ENCODE measurements at regions not wholly inside any gene's neighbourhood (a gene's known extent, or its start where the extent isn't known, plus 50 kb on each side); places are given as distances from the start of the nearest gene placed in this dataset.
A peak's percentile ranks its signal among the peaks of the same experiment; 100 is the strongest.

GRCh38 chr3:130569461-130570365, 52.7 kb downstream of the COL6A6 start:
- DNase-seq (ENCODE audit: low read depth): no peak

GRCh38 chr3:130572769-130573168, 55.8 kb downstream of the COL6A6 start:
- DNase-seq (ENCODE audit: low read depth): no peak

GRCh38 chr3:130576375-130577266, 59.6 kb downstream of the COL6A6 start:
- DNase-seq (ENCODE audit: low read depth): no peak

- DNase-seq (ENCODE audit: low read depth): no peak
Observed at GRCh38 chr3:130582457-130583153, 65.6 kb downstream of the COL6A6 start.

- peak; percentile 5 for DNase-seq (ENCODE audit: low read depth)
Observed at GRCh38 chr3:130594749-130595148, 77.8 kb downstream of the COL6A6 start.

GRCh38 chr3:130596484-130596883, 79.5 kb downstream of the COL6A6 start:
- DNase-seq (ENCODE audit: low read depth): no peak

- no peak for DNase-seq (ENCODE audit: low read depth)
Observed at GRCh38 chr3:130601442-130601971, 84.5 kb downstream of the COL6A6 start.

GRCh38 chr3:130604806-130605205, 87.8 kb downstream of the COL6A6 start:
- DNase-seq (ENCODE audit: low read depth): no peak

GRCh38 chr3:130606336-130606735, 89.4 kb downstream of the COL6A6 start:
- no peak for DNase-seq (ENCODE audit: low read depth)

- DNase-seq (ENCODE audit: low read depth): no peak
Observed at GRCh38 chr3:130607553-130608154, 90.7 kb downstream of the COL6A6 start.

- DNase-seq (ENCODE audit: low read depth): no peak
Observed at GRCh38 chr3:130609166-130609979, 92.4 kb downstream of the COL6A6 start.

- no peak for DNase-seq (ENCODE audit: low read depth)
Observed at GRCh38 chr3:130619196-130619595, 102.2 kb downstream of the COL6A6 start.

- DNase-seq (ENCODE audit: low read depth): no peak
Observed at GRCh38 chr3:130621824-130622223, 104.8 kb downstream of the COL6A6 start.

- peak; percentile 4 for DNase-seq (ENCODE audit: low read depth)
Observed at GRCh38 chr3:130626049-130626448, 109.1 kb downstream of the COL6A6 start.

GRCh38 chr3:130627143-130627855, 110.3 kb downstream of the COL6A6 start:
- no peak for DNase-seq (ENCODE audit: low read depth)

GRCh38 chr3:130627882-130628281, 110.9 kb downstream of the COL6A6 start:
- DNase-seq (ENCODE audit: low read depth): no peak

Data from renal cortical epithelial cell (primary cell).